ENCODE measurements at regions not wholly inside any gene's neighbourhood (a gene's known extent, or its start where the extent isn't known, plus 50 kb on each side); places are given as distances from the start of the nearest gene placed in this dataset.

DNA sequence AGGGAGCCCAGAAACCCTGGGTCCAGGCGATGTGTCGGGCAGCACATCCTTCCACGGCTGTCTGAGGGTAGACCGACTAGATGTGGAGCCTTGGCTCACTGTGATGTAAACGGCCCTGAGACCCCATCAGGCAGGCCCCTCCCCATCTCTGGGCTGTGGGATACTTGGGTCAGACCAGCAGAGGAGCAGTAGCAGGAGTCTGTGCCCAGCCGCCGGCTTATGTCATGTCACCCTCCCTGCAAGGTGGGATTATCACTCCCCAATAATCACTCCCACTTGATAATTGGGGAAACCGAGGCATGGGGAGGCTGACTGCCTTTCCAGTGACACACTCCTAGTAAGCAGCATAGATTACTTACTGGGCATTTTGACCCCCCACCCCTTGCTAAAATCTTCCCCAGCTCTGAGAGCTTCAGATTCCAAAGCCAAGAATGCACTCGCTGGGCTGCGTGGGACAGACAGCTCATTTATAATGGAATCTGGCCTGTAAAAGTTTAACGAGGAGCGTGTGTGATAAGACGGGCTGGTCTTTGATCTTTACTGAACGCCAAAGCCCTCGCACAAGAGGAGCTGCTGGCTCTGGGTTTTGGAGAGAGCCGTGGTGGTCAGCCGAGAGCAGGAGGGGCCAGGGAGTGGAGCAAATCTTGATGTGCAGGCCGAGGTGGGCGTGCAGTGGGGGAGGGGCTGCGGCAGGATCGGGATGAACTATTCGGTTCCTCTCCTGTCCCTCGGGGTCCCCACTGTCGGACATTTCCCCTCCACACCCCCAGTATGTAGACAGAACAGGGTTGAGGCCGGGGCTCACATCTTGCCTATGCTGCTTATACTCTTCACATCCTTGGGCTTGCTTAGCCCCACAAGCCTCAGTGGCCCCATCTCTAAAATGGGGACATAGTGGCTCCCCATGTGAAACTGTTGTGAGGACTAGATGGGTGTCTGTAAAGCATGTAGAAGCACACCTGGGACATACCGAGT lies 200.0 kb downstream of the GLI2 start:
- Mint-ChIP-seq H3K4me3 (no peak overlapping the region), H3K36me3 (no peaks in the 10 kb centered on the region), H3K27ac (no peak overlapping the region), H3K9me3 (ENCODE audit: low read depth) (no peaks in the 10 kb centered on the region), H3K4me1 (ENCODE audit: low read depth) (no peaks in the 10 kb centered on the region), H3K27me3 (no peaks in the 10 kb centered on the region)

DNA sequence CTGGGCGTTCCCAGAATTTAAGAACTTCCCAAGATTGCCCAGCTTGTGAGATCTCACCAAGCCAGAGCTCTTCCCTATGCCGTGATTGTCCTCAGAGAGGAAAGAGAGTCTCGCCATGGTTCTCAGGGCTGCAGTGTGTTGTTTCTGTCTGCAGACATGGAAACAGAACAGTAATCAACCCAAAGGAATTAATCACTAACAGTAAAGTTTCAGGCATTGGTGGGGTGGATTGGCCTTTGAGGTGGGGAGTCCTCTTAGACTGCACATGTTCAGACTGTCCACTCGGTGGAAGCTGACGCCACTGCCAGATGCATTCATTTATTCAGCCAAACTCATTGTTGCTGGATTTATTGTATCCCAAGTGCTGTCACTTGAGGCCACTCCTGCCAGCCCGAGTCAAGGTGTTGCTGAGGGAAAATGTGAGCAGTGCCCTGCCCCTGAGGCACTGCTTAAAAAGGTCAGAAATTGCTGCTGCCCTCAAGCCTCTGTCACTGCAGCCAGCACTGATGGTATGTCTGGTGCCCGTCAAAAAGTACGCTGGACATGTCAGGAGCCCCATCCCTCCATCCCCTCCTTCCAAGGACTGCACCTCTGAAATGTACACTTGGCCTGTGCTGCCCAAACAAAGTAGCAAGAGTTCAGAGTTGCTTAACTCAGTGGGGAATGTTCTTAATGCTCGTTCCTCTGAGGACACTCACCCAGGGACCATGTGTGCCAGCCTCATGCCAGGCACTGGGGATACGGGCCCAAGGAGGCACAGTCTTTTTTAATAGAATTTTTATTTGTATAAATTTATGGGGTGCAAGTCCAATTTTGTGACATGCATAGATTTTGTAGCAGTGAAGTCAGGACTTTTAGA lies 201.0 kb downstream of the GLI2 start:
- H3K4me3 Mint-ChIP-seq: no peak overlapping the region
- H3K36me3 Mint-ChIP-seq: no peaks in the 10 kb centered on the region
- no peaks in the 10 kb centered on the region for H3K9me3 Mint-ChIP-seq (ENCODE audit: low read depth)
- no peaks in the 10 kb centered on the region for H3K4me1 Mint-ChIP-seq (ENCODE audit: low read depth)
- no peak overlapping the region for H3K27ac Mint-ChIP-seq
- H3K27me3 Mint-ChIP-seq: no peaks in the 10 kb centered on the region

DNA sequence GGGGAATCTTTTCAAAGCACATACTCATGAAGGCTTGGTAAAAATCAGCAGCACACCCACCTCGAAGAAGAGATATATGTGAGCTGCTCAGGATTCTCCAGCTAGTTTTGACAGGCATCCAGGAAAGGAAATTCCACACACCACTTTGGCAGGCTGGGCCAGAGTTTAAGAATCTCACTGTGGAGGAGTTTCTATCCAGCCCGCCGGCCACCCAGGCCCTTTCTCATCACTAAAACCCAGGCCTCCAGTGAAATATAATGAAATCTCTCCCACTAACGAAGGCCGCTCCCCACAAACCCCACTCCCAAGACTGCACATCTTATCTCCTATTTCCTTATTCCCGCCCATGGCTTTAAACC lies 202.0 kb downstream of the GLI2 start:
- Mint-ChIP-seq H3K4me3 (no peak overlapping the region), H3K27me3 (no peaks in the 10 kb centered on the region), H3K4me1 (ENCODE audit: low read depth) (no peaks in the 10 kb centered on the region), H3K9me3 (ENCODE audit: low read depth) (no peaks in the 10 kb centered on the region), H3K36me3 (no peaks in the 10 kb centered on the region), H3K27ac (no peak overlapping the region)

DNA sequence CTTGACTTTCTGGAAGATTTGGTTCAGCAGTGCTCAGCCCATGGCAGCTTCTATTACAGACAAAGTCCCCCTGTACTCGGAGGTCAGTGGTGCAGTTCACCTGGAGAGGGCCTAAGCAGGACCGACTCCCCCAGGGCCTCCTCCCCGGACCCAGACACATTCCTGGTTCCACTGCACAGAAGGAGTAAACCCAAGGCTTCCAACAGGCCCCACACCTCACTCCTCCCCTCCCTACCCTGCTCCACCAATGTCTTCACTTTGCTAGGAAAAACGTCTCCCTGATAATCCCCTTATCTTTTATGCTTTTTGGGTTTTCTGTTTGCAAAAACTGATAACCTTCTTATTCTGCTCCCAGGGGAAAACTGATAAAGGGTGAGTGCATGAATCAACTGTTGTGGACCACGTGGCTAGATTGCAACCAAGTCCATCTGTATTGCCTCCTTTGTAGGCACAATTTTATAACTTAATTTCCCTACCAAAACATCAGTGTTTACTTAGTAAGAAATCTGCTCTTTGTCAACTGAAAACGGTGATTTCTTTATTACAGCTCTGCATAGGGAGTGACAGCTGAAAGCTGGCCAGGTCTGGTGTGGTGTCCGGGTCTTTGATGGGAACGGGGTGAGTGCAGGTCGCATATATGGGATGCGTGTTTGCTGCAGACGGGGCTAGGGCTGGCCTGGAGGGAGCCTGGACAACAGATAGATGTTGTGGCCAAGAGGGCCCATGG lies 202.5 kb downstream of the GLI2 start:
- no peaks in the 10 kb centered on the region for H3K27me3 Mint-ChIP-seq
- no peak overlapping the region for H3K4me3 Mint-ChIP-seq
- H3K36me3 Mint-ChIP-seq: no peaks in the 10 kb centered on the region
- no peak overlapping the region for H3K27ac Mint-ChIP-seq
- no peaks in the 10 kb centered on the region for H3K4me1 Mint-ChIP-seq (ENCODE audit: low read depth)
- no peaks in the 10 kb centered on the region for H3K9me3 Mint-ChIP-seq (ENCODE audit: low read depth)

DNA sequence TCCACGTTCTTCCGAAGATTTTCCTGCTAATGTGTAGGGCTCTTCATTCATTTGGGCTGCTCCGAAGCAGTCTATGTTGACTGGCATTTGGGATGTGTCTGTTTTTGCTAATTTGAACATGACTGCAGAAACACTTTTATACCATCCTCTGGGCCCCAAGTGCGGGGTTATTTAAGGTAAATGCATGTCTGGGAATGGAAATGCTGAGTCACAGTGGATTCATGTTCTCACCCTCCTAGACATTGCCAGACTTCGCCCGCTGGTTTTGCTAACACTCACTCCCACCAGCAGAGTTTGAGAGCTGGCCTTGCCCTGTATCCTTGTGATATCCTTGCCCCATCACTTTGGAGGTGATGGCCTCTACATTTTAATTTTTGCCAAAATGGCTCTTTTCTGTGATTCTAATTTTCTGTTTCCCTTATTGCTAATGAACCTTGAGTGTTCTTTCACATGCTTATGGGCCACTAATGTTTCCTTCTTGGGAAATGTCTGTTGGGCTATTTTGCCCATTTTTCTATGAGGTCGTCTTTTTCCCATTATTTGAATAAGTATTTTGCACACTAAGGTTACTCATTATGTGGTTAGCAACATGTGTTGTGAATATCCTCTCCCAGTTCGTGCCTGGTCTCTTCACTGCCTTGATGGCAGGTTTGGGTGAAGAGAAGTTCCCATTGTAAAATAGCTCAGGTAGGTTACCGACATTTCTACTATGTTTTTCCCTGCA lies 204.1 kb downstream of the GLI2 start:
- H3K27ac Mint-ChIP-seq: no peak overlapping the region
- no peaks in the 10 kb centered on the region for H3K36me3 Mint-ChIP-seq
- H3K27me3 Mint-ChIP-seq: no peaks in the 10 kb centered on the region
- H3K4me1 Mint-ChIP-seq (ENCODE audit: low read depth): no peaks in the 10 kb centered on the region
- no peaks in the 10 kb centered on the region for H3K9me3 Mint-ChIP-seq (ENCODE audit: low read depth)
- no peak overlapping the region for H3K4me3 Mint-ChIP-seq

DNA sequence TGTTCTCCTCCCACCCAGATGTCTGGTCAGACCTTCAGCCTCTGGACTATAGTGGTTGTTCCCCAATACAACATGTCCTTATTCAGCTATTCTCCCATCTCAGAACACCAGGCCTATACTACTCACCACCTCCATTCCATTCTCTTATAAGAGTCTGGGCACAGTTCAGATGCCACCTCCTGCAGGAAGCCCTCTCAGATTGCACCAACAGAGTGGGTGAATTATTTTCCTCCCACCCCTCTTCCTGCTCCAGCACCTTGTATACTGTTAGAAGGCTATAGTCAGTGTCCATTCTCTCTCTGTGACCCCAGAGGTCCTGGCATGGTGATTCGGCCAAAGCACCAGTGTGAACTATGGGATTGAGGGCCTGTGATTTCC lies 204.6 kb downstream of the GLI2 start:
- no peaks in the 10 kb centered on the region for H3K4me1 Mint-ChIP-seq (ENCODE audit: low read depth)
- H3K9me3 Mint-ChIP-seq (ENCODE audit: low read depth): no peaks in the 10 kb centered on the region
- H3K36me3 Mint-ChIP-seq: no peaks in the 10 kb centered on the region
- no peak overlapping the region for H3K27ac Mint-ChIP-seq
- no peak overlapping the region for H3K4me3 Mint-ChIP-seq
- no peaks in the 10 kb centered on the region for H3K27me3 Mint-ChIP-seq

DNA sequence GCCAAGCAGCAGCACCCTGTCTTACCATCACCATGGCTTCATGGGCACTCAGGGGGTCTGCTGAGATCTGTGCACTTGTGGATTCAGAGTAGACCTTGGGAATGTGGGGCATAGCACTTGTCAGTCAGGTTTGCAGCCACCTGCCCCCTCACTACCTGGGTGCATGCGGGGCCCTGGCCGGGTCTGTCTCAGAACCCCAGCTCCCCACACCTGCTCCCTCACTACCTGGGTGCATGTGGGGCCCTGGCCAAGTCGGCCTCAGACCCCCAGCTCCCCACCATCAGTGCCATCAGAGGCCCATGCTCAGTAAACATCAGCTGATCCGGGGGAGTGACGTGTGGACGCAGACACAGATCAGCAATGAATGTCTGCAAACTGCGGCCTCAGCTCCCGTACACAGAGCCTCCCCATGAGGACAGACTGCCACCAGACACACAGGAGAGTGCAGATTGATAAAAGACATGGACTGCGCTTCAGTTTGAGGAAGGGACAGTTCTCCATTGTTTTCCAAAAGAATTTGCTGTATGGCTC lies 205.1 kb downstream of the GLI2 start:
- no peaks in the 10 kb centered on the region for H3K4me1 Mint-ChIP-seq (ENCODE audit: low read depth)
- H3K9me3 Mint-ChIP-seq (ENCODE audit: low read depth): no peaks in the 10 kb centered on the region
- H3K27ac Mint-ChIP-seq: no peak overlapping the region
- H3K4me3 Mint-ChIP-seq: no peak overlapping the region
- no peaks in the 10 kb centered on the region for H3K27me3 Mint-ChIP-seq
- H3K36me3 Mint-ChIP-seq: no peaks in the 10 kb centered on the region

DNA sequence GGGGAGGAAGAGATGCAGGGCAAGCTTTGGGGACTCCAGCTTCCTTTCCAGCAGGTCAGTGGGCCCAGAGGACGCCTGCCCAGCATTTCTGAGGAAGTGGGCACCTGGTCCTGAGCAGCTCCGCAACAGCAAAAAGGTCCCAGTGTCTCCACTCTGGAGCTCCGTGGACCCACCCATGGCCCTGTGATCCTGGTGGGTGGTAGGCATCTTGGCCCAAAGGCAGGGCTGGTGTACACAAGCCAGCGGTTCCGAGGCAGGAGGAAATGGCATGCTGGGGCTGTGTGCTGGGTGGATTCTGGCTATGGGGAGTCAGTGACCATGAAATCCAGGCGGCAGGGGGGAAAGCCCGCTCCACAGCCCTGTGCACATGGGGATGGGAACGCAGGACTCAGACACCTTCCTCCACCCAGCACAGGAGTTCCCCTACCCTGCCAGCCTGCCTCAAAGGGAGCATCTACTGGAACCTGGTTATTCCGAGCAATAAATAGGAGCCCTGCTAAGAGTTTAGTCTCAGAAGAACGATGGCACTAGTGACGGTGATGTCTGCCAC lies 206.0 kb downstream of the GLI2 start:
- Mint-ChIP-seq H3K9me3 (ENCODE audit: low read depth) (no peaks in the 10 kb centered on the region), H3K4me3 (no peak overlapping the region), H3K4me1 (ENCODE audit: low read depth) (no peaks in the 10 kb centered on the region), H3K27ac (no peak overlapping the region), H3K27me3 (no peaks in the 10 kb centered on the region), H3K36me3 (no peaks in the 10 kb centered on the region)

DNA sequence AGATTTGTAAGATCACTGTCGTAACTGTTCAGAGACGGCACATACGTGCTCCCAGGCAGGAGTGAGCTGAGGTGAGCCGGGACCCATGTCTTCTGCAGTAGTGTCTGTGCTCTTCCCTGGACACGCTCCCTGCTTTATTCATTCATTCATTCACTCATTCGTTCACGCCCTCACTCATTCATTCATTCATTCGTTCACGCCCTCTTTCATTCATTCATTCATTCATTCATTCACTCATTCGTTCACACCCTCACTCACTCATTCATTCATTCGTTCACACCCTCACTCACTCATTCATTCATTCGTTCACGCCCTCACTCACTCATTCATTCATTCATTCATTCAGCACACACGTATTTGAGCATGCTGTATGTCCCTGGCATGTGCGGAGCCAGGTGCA lies 207.0 kb downstream of the GLI2 start:
- no peaks in the 10 kb centered on the region for H3K9me3 Mint-ChIP-seq (ENCODE audit: low read depth)
- H3K27ac Mint-ChIP-seq: no peak overlapping the region
- no peaks in the 10 kb centered on the region for H3K27me3 Mint-ChIP-seq
- H3K4me3 Mint-ChIP-seq: no peak overlapping the region
- no peaks in the 10 kb centered on the region for H3K4me1 Mint-ChIP-seq (ENCODE audit: low read depth)
- H3K36me3 Mint-ChIP-seq: no peaks in the 10 kb centered on the region

DNA sequence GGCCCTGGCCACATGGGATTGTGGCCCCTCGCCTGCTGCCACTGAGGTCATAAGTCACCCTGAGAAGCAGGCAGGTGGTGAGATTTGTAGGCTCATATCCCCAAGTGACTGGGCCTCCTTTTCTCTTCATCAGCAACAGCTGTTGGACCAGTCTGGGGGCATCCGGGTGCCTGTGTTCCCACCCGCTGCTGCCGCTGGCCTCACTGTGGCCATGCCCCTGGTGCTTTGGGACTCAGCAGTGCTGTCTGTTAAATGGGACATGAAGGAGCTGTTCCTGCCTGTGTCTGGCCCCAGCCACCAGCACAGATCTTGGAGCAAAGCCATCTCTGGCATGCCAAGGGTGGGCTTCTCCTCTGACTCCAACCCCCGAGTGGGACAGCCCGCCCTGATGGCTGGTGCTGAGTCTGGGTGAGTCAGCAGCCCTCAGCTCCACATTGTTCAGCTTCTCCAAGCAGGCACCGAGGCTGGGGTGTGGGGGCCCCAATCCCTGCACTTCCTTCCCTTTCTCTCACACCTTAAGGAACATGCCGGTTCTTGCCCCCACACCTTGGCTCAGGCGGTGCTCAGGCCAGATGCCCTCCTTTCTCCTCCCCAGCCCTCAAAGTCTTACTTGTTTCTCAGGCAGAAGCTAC lies 207.9 kb downstream of the GLI2 start:
- H3K4me3 Mint-ChIP-seq: no peak overlapping the region
- H3K4me1 Mint-ChIP-seq (ENCODE audit: low read depth): no peaks in the 10 kb centered on the region
- H3K27me3 Mint-ChIP-seq: no peaks in the 10 kb centered on the region
- no peak overlapping the region for H3K27ac Mint-ChIP-seq
- H3K9me3 Mint-ChIP-seq (ENCODE audit: low read depth): no peaks in the 10 kb centered on the region
- no peaks in the 10 kb centered on the region for H3K36me3 Mint-ChIP-seq

DNA sequence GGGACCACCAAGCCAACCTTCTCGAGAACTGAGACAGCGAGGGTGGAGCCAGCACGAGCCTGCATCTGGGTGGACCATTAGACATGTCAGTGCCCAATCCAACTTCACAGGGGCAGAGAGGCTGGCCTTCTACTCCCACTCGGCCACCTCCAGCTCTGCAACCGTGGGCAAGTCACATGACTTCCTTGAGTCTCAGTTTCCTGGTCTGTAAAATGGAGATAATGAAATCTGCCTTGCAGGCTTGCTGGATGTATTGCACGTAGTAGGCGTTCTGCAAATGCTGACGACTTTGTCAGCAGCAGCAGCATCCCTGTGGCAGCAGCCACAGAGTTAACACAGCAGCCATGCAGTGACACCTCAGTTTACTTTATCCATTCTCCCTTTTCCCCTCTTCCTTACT lies 208.9 kb downstream of the GLI2 start:
- Mint-ChIP-seq H3K36me3 (no peaks in the 10 kb centered on the region), H3K4me3 (no peak overlapping the region), H3K9me3 (ENCODE audit: low read depth) (no peaks in the 10 kb centered on the region), H3K27me3 (no peaks in the 10 kb centered on the region), H3K4me1 (ENCODE audit: low read depth) (no peaks in the 10 kb centered on the region), H3K27ac (no peak overlapping the region)

DNA sequence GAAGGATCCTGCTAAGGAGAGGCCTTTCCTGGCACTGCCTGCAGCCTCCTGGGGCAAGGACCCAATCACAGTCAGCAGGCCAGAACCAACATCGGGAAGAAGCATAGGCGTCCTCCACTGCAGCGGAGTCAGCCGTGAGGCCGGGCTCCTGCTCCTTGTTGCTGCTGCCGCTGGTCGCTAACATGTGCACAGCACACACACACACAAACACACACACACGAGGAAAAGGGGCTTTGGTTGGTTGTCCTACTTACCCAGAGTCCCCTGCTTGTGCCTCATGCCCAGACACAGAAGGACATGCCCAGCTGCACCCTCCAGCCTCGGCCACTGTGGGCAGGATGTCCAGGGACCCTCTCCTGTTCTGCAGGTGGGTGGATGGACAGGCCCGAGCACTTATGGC lies 209.4 kb downstream of the GLI2 start:
- Mint-ChIP-seq H3K27ac (no peak overlapping the region), H3K9me3 (ENCODE audit: low read depth) (no peaks in the 10 kb centered on the region), H3K27me3 (no peaks in the 10 kb centered on the region), H3K36me3 (no peaks in the 10 kb centered on the region), H3K4me1 (ENCODE audit: low read depth) (no peaks in the 10 kb centered on the region), H3K4me3 (no peak overlapping the region)

DNA sequence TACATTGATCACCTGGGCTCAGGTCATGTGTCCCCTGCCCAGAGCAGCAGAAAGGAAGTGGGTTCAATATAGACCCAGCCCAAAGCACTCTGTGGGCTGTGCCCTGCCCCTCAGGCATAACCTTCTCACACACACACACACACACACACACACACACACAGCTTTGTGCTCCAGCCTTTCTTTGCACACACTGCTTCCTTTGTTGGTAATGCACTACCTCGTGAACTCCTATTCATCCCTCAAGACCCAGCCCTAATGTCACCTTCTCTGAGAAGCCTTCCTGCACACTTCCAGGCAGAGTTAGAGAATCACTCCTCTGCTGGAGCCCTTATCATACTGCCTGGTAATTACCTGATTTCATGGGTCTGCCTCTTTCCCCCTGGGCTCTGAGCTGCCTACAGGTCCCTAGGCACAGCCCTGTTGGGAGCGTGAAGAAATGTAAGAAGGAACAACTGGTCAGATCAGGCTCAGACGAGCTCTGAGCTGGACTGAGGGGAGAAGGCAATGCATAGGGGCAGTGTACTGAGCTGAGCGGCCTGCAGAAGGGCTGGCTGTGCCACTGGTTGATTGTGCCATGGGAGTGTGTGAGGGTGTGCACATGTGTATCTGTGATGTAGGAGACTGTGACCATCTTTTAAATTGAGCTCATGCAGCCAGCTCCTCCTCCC lies 210.3 kb downstream of the GLI2 start:
- Mint-ChIP-seq H3K4me3 (no peak overlapping the region), H3K9me3 (ENCODE audit: low read depth) (no peaks in the 10 kb centered on the region), H3K4me1 (ENCODE audit: low read depth) (no peaks in the 10 kb centered on the region), H3K27ac (no peak overlapping the region), H3K36me3 (no peaks in the 10 kb centered on the region), H3K27me3 (no peaks in the 10 kb centered on the region)

Data from activated naive CD8-positive, alpha-beta T cell (primary cell).